Colonic mucosa (tissue), 4 donors: ENCODE measurements at regions not wholly inside any gene's neighbourhood (a gene's known extent, or its start where the extent isn't known, plus 50 kb on each side); places are given as distances from the start of the nearest gene placed in this dataset.

Source experiments
- DNase-seq: peaks from one replicate; pipeline ENCODE4 v3.0.0-alpha.2; 2020
- H3K27ac ChIP-seq: fragments of 200-600 bp; one replicate; pipeline ENCODE4 v1.8.0; 2021
- H3K27me3 ChIP-seq: fragments of 200-600 bp; one replicate; pipeline ENCODE4 v1.8.0; 2021
- H3K36me3 ChIP-seq: fragments of 200-600 bp; one replicate; pipeline ENCODE4 v1.8.0; 2021
- H3K4me1 ChIP-seq: fragments of 200-600 bp; one replicate; pipeline ENCODE4 v1.8.0; 2021; ENCODE audit warnings: mild to moderate bottlenecking
- H3K4me3 ChIP-seq: fragments of 200-600 bp; one replicate; pipeline ENCODE4 v1.8.0; 2021
- H3K9ac ChIP-seq, 2 donors: one replicate each; pipeline ENCODE4 v1.7.0; 2013; ENCODE audit warnings: control low read depth in 2 of 2, low read depth in 2 of 2, low read length in 2 of 2
- H3K9me3 ChIP-seq: fragments of 200-600 bp; one replicate; pipeline ENCODE4 v1.8.0; 2021
- CTCF ChIP-seq: fragments of 200-600 bp; IDR thresholded peaks from one replicate; pipeline ENCODE4 v1.8.0; 2022; ENCODE audit warnings: antibody characterized with exemption, mild to moderate bottlenecking
- intact Hi-C: fragments of 100-400 bp; cut with DNase I; formaldehyde crosslinking; loops from one replicate; pipeline ENCODE4 v1.14.1; 2022
- donor health status: healthy.
- donor health status: DM: no; HTN: no; CAD: no.
- donor health status: DM: no; HTN: no; CAD: no.

GRCh38 chr10:104574427-104574826, 66.7 kb upstream of the SORCS3 start:
- Histone ChIP-seq H3K4me3 (no peak overlapping the region), H3K9me3 (no peaks in the 10 kb centered on the region), H3K27me3 (no peaks in the 10 kb centered on the region), H3K4me1 (no peaks in the 10 kb centered on the region), H3K36me3 (no peaks in the 10 kb centered on the region), H3K9ac (no peak overlapping the region), H3K27ac (no peak overlapping the region)
- TF ChIP-seq CTCF, result no peak
- DNase-seq, result no peak
- intact Hi-C loops, result no loop called here

GRCh38 chr10:104574838-104575237, 66.3 kb upstream of the SORCS3 start:
- Histone ChIP-seq H3K27me3 (no peaks in the 10 kb centered on the region), H3K4me1 (no peaks in the 10 kb centered on the region), H3K4me3 (no peak overlapping the region), H3K36me3 (no peaks in the 10 kb centered on the region), H3K9ac (no peak overlapping the region), H3K9me3 (no peaks in the 10 kb centered on the region), H3K27ac (no peak overlapping the region)
- no peak for TF ChIP-seq CTCF
- intact Hi-C loops, result no loop called here
- no peak for DNase-seq

- no peak overlapping the region for H3K9ac ChIP-seq
- no peaks in the 10 kb centered on the region for H3K9me3 ChIP-seq
- H3K27ac ChIP-seq, result no peak overlapping the region
- H3K27me3 ChIP-seq, result peaks cover 6% of the 10 kb centered on the region
- TF ChIP-seq CTCF, result no peak
- no peak for DNase-seq
- no peak overlapping the region for H3K4me3 ChIP-seq
- H3K4me1 ChIP-seq, result no peaks in the 10 kb centered on the region
- intact Hi-C loops, result no loop called here
- no peaks in the 10 kb centered on the region for H3K36me3 ChIP-seq
Observed at GRCh38 chr10:104576611-104577010, 64.5 kb upstream of the SORCS3 start.

- Histone ChIP-seq H3K27ac (no peak overlapping the region), H3K4me3 (no peak overlapping the region), H3K36me3 (no peaks in the 10 kb centered on the region), H3K27me3 (peaks cover 6% of the 10 kb centered on the region), H3K9me3 (no peaks in the 10 kb centered on the region), H3K9ac (no peak overlapping the region), H3K4me1 (no peaks in the 10 kb centered on the region)
- intact Hi-C loops, result no loop called here
- no peak for TF ChIP-seq CTCF
- DNase-seq, result no peak
Observed at GRCh38 chr10:104577163-104577562, 63.9 kb upstream of the SORCS3 start.

GRCh38 chr10:104577861-104578521, 63.1 kb upstream of the SORCS3 start:
- Histone ChIP-seq H3K9ac (no peak overlapping the region), H3K4me1 (no peaks in the 10 kb centered on the region), H3K36me3 (no peaks in the 10 kb centered on the region), H3K27me3 (peaks cover 6% of the 10 kb centered on the region), H3K9me3 (no peaks in the 10 kb centered on the region), H3K4me3 (no peak overlapping the region), H3K27ac (no peak overlapping the region)
- no peak for TF ChIP-seq CTCF
- DNase-seq, result no peak
- intact Hi-C loops, result no loop called here
